Non-pigmented ciliary epithelial cell (primary cell): ENCODE measurements at regions not wholly inside any gene's neighbourhood (a gene's known extent, or its start where the extent isn't known, plus 50 kb on each side); places are given as distances from the start of the nearest gene placed in this dataset.
"Not testable (repeated sequence)": the region's sequence is repeated elsewhere in the genome, so short reads cannot be mapped to it uniquely, and the experiment has no call there.

Source experiments
- DNase-seq: peaks from one replicate; pipeline ENCODE4 v3.0.0-alpha.2; 2010; ENCODE audit warnings: low read depth

GRCh38 chr10:65142641-65143435, 1621.6 kb downstream of the REEP3 start:
- DNase-seq, result no peak

DNA sequence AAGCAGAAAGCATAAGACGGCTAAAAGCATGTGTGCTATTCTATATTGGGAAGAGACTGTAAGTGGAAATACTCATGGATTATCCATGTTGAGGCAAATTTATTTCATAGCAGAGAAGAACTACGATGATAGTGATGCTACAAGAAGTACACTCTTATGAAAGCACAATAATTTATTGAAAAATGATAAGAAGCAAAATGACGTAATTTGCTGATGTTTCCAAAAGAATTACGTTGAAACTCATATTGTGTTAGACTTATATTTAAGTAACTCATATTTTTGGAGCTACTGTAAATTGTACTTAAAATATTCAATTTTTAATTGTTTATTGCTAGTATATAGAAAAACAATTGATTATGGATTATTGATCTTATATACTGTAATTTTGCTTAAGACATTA, 1622.5 kb downstream of the REEP3 start:
- DNase-seq, result no peak

- DNase-seq, result no peak
Measured at GRCh38 chr10:65149878-65150277, 1628.7 kb downstream of the REEP3 start.

GRCh38 chr10:65166272-65166671, 1645.1 kb downstream of the REEP3 start:
- DNase-seq, result no peak

DNA sequence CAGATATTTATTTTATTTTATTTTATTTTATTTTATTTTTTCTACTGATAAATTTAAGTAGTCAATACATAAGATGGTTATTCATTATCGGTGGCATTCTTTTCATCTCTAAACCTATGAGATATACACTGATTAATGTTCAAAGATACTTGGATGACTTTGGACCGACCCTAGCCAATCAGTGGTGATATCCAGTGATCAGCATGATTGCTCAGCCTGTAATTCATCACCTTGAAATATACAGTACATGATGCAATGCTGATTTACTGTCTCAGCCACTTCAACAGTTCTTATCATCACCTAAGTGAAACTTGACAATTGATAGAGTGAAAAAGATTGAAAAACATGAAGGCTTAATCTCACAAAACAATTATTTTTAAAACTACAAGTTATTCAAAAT, 1651.0 kb downstream of the REEP3 start:
- no peak for DNase-seq

DNA sequence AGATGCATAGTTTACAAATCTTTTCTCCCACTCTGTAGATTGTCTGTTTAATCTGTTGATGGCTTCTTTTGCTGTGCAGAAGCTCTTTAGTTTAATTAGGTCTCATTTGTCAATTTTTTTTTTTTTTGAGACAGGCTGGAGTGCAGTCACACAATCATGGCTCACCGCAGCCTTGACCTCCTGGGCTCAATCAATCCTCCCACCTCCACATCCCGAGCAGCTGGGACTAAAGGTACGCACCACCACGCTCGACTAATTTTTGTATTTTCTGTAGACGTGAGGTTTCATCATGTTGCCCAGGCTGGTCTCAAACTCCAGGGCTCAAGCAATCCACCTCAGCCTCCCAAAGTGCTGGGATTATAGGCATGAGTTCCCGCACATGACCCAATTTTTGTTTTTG, 1655.8 kb downstream of the REEP3 start:
- DNase-seq, result no peak

GRCh38 chr10:65183236-65183635, 1662.0 kb downstream of the REEP3 start:
- no peak for DNase-seq

DNA sequence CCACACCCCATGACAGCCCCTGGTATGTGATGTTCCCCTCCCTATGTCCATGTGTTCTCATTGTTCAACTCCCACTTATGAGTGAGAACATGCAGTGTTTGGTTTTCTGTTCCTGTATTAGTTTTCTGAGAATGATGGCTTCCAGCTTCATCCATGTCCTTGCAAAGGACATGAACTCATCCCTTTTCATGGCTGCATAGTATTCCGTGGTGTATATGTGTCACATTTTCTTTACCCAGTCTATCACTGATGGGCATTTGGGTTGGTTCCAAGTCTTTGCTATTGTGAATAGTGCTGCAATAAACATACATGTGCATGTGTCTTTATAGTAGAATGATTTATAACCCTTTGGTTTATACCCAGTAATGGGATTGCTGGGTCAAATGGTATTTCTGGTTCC, 1665.5 kb downstream of the REEP3 start:
- not testable (repeated sequence) for DNase-seq

DNA sequence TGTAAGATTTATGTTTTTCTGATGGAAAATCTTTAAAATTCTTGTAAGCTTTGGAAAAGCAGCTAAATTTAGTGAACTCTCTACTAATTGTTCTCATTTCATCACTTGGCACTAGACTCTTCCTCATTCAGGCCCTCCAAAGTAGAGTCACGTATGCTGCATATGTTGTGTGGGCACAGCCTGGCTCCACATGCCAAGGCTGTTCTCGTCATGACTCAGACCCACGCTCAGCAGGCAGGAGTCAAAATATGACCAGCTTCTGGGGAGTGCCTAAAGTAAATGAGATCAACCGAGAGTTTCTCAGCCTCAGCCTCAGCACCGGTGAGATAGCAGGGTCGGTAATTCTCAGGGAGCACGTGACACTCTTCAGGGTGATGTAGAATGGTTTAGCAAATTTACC, 1672.9 kb downstream of the REEP3 start:
- peak; percentile 30 for DNase-seq

GRCh38 chr10:65194555-65194954, 1673.4 kb downstream of the REEP3 start:
- DNase-seq, result no peak

- no peak for DNase-seq
Measured at GRCh38 chr10:65196111-65196510, 1674.9 kb downstream of the REEP3 start.

- DNase-seq, result no peak
Measured at GRCh38 chr10:65197935-65198334, 1676.7 kb downstream of the REEP3 start.

- no peak for DNase-seq
Measured at GRCh38 chr10:65201491-65201890, 1680.3 kb downstream of the REEP3 start.

- no peak for DNase-seq
Measured at GRCh38 chr10:65204999-65205398, 1683.8 kb downstream of the REEP3 start.

DNA sequence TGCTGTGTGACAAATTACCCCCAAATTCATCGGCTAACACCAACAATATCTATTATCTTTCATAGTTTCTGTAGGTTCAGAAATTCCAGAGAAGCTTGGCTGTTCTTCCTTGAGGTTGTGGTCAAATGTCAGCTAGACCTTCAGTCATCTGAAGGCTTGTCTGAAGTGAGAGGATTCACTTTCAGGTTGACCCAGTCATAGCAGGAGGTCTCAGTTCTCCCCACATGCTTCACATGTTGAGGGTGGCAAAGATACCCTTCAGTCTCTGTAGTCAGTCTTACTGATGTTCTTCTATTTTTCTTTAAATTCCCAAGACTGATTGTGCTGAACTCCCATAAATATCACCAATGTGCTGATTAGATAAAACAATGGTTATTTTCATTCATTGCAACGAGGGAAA, 1692.0 kb downstream of the REEP3 start:
- DNase-seq, result no peak

GRCh38 chr10:65219444-65219843, 1698.2 kb downstream of the REEP3 start:
- DNase-seq, result no peak

GRCh38 chr10:65231148-65231547, 1694.7 kb upstream of the LRRTM3 start:
- no peak for DNase-seq

GRCh38 chr10:65234261-65234660, 1691.6 kb upstream of the LRRTM3 start:
- DNase-seq, result no peak

DNA sequence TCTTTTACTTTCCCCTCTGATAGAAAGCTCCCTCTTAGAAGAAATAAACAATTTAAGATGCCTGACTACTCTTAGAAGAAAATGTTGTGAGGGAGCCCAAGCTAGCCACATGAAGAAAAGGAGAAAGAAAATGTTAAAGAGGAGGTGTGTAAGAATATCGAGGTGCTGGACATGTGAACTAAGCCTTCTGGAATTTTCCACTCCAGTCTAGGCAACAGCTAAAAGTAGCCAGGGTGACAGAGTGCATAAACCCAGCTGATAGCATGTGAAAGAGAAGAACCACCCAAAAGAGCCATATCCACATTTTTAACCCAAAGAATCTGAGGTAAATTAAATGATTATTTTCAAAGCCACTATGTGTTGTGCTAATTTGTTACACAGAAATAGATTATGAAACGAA, 1690.6 kb upstream of the LRRTM3 start:
- DNase-seq, result no peak

DNA sequence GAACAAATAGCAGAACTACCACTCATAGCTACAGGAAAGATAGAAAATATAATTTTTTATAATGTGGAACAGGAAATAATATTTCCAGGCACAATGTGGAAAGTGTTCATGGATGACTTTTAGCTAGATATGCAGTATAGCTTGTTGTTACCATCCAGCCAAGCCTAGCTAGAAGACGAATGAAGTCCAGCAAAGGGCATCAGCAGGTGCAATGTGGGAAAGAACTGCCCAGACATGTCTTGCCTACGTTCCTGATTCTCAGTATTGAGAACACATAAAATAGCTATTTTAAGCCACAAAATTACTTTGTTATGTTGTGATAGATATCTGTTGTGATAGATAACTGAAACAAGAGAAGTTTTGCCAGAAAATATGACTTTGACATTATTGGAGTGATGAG, 1690.0 kb upstream of the LRRTM3 start:
- no peak for DNase-seq

DNA sequence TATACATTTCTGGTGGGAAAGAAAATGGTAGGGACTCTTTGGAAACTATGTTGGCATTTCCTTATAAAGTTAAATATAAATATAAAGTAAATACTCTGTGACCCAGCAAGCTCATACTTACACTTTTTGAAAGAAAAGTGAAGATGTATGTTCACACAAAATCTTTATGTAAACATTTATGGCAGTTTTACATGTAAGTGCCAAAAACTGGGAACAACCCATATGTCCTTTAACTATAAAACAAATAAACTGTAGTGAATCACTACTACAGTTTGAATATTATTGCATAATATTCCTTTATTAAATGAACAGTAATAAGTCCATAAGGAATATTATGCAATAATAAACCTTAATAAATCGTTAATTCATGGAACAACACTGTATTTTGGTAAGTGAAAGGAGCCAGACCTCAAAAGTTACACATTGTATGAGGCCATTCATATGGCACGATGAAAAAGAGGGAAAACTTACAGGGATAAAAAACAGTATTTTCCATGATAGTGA, 1660.3 kb upstream of the LRRTM3 start:
- DNase-seq, result no peak

- not testable (repeated sequence) for DNase-seq
Measured at GRCh38 chr10:65269551-65269950, 1656.3 kb upstream of the LRRTM3 start.

GRCh38 chr10:65270969-65271368, 1654.9 kb upstream of the LRRTM3 start:
- DNase-seq, result no peak

DNA sequence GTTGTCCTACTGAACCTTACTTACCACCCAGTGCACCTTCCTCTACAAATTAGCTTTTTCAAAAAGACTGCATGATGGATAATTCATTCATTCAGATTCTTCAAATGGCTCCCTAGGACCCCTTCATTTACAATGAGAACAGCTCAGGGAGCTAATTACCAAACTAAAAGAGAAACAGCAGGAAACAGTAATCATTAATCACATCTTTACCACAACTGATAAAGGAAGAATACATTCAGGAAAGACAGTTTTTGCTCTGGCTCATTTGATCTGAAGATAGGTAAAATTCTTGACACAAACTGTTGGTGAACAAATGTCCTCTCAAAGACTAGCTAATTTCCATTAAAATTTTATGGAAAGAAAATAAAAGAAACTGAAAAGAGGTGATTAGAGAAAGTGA, 1652.7 kb upstream of the LRRTM3 start:
- no peak for DNase-seq
